ENCODE measurements at regions not wholly inside any gene's neighbourhood (a gene's known extent, or its start where the extent isn't known, plus 50 kb on each side); places are given as distances from the start of the nearest gene placed in this dataset.

DNA sequence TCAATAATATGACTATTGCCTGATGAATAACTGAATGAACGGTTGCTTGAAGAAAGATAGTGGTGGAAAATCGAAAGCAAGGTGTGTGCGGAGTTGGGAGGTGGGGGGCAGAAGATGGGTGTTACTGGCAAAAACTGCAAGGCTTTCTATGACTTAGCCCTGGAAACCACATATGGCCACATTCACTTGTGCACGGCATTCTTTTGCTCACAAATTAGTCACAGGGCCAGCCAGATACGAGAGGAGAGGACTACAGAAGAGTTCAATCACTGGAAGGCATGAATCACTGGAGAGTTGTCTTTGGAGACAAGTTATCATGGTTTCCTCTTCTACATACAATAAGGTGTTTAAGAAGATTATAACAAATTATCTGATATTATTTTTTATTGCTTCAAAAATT, 626.5 kb upstream of the CPEB2 start:
- TF ChIP-seq, protein P1, sequence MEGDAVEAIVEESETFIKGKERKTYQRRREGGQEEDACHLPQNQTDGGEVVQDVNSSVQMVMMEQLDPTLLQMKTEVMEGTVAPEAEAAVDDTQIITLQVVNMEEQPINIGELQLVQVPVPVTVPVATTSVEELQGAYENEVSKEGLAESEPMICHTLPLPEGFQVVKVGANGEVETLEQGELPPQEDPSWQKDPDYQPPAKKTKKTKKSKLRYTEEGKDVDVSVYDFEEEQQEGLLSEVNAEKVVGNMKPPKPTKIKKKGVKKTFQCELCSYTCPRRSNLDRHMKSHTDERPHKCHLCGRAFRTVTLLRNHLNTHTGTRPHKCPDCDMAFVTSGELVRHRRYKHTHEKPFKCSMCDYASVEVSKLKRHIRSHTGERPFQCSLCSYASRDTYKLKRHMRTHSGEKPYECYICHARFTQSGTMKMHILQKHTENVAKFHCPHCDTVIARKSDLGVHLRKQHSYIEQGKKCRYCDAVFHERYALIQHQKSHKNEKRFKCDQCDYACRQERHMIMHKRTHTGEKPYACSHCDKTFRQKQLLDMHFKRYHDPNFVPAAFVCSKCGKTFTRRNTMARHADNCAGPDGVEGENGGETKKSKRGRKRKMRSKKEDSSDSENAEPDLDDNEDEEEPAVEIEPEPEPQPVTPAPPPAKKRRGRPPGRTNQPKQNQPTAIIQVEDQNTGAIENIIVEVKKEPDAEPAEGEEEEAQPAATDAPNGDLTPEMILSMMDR (IDR thresholded peaks at IDR 0.05 in 4 of 5, conservative IDR thresholded peaks at IDR 0.05 in 1 of 5): no peak
- no peak for TF ChIP-seq POLR2A (IDR thresholded peaks at IDR 0.05)

Measured in gastrocnemius medialis (tissue), 4 donors.